ENCODE measurements at regions not wholly inside any gene's neighbourhood (a gene's known extent, or its start where the extent isn't known, plus 50 kb on each side); places are given as distances from the start of the nearest gene placed in this dataset.

DNA sequence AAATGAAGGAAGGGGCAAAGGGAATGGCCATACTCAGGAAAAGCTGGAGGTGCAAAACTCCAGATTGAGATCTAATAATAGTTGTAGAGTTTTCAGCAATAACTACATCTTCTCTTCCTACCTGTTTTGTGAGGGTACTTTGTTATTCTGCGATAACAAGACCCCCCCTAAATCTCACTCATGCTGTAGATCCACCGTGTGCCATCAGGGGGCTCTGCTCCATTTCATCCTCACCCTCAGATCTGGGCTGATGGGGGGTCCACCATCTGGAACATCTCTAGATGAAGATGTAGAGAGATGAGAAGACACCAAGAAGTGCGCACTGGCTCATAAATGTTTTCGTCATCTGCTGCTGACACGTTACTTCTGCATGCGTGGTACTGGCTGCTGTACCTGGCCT, 135.9 kb upstream of the KIRREL3 start:
- no peak for DNase-seq (ENCODE audit: low spot score)

DNA sequence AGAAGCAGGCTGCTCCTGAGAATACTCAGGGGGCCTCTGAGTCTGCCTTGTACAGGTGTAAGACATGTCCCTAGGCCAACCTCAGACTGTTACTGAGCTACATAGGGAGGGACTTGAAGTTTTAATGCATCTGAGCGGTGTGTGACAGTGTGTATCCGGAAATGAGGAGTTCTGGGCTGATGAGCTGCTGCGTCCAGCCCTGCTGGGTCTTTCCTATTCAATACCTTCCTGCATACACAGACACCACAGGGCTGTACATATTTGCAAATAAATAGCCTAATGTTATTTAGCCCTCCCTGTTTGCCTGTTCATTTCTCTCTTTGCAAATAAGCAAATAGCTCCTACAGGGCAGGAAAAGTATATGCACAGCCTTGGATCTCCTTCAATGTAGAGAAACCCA, 134.7 kb upstream of the KIRREL3 start:
- DNase-seq (ENCODE audit: low spot score), result no peak

DNA sequence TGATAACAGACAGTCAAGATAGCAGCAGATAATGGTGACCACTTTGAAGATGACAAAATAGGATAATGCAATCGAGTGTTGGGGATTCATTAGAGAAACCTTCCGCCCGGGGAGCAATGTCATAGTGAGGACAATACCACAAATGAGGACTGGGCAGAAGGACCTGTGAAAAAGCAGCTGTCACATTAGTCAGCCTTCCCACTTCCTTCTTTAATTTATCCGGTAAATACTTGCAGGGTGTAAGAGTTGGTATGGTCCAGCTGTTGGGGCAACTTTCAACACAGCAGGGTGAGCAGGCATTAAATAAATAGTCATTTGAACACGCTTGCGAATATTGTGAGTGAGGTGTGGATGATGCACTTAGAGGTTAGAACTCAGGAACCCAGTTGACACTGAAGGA, 132.5 kb upstream of the KIRREL3 start:
- DNase-seq (ENCODE audit: low spot score), result no peak

DNA sequence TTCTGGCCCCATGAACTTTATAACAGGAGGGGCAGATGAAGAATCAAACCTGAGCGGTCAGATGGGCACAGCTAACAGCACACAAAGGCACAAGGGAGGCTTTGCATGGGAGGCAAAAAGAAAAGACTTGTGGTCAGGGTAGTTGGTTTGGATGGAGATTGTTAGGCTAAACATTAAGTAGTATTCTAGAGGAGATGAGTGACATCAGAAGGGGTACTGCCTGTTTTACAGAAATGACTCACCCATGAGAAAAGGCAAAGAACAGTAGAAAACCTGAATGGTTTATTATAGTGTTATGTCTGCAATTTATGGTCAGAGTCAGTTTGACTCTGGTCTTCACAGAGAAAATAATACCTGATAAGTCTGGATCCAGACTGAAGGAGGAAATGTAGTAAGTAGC, 129.8 kb upstream of the KIRREL3 start:
- no peak for DNase-seq (ENCODE audit: low spot score)

DNA sequence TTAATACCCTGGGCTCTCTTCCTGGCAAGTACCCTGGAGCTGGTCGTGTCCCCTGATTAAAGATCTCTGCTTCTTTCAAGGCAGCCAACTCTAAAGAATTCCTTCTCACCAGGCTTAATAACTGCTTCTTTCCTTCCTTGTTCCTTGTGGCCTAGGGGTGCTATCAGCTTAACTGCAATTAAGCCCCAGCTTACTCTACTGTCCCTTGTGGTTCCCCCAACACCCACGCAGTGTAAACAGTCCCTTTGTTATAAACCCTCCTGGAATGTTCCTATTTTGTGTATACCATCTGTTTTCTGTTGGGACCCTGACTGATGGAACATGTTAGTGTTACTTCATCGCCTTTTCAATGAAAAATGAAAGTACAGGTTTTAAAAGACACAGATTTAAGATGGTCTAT, 126.4 kb upstream of the KIRREL3 start:
- DNase-seq (ENCODE audit: low spot score), result no peak

DNA sequence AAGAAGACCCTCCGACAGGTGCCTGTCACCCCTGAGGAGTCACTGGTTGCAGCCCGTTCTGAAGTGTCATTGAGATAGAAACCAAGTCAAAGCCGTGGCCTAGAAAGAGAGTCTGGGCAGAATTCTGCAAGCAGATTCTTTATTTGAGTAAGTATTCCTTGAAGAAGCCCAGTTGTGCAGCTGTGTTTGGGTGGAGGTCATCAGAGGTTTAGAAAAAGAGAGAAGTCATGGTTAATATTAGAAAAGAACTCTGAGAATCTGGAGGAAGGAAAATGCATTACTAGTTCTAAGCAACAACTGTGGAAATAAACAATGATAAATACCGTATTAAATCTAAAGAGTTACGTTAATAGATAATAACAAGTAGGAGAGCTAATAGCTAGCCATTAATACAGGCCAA, 118.8 kb upstream of the KIRREL3 start:
- no peak for DNase-seq (ENCODE audit: low spot score)

DNA sequence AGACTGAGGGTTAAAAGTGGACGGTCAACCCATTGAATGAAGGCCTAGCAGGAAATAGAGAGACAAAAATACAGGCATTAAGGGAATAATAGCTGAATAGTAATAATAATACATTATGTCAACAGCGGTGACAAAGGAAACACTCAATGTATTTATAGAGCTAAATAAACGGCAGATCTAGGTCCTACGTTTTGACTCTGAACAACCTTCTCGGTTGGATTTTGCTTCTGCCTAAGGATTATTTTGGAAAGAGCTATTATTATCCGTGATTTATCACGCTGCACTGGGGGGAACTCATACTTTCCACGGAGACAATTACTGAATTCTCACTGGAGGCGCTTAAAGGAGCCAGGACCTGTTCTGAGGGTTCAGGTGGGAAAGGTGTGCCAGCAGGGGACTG, 118.2 kb upstream of the KIRREL3 start:
- no peak for DNase-seq (ENCODE audit: low spot score)

DNA sequence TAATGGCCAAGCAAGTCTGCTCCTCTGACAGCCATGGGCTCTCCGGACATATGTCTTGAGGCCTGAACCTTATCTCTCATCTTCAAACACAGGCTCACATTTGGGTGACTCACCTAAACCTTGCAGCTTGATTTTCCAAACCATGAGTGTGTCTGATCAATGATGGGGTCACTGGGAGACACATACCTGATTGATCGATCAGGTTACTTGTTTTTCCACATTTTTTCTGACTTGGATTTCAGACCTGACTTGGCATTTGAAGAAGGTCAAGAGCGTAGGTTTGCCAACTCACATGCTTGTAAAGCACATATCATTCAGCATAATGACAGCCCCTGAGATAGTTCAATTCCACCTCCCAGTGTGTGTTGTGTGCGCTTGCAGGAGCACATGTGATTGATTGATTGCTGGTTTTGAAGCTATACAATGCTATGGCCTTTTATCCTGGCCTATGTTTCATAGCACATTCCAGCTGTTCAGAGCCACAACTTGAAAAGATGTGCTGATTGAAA, 116.7 kb upstream of the KIRREL3 start:
- no peak for DNase-seq (ENCODE audit: low spot score)

DNA sequence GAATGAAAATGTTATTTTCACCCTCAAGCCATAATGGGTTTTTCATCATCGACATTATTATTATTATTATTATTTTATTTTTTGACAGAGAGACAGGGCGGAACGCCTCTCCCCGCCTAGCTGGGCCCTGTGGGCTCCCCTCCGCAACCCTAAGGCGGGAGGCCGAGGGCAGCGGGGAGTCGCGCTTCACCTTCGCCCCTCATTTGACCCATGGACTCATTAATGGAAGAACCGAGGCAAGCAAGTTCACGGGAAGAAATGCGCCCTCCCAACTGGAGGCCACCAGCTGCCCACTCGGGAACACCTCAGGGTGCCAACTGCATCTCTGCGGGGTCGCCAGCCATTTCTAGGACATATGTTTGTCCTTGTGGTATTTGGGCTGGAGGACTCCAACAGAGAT, 115.3 kb upstream of the KIRREL3 start:
- DNase-seq (ENCODE audit: low spot score), result no peak

DNA sequence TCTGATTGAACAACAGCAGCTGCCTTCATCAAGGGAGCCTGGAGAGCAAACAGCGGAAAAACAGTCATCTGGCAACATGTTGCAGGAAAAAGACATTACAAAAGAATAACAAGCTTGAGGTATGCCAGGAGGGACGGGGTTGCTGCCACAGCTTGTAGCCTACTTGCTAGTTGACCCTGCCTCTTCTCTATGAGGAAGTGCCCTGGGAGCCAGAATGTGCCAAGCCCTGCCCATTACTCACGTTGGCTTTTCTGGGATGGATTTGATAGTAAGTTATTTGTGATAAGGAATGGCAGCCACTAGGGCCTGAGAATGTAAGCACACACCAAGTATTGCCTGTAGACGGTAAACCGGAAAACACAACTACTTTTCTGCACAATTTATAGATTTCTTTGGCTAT, 113.5 kb upstream of the KIRREL3 start:
- no peak for DNase-seq (ENCODE audit: low spot score)

DNA sequence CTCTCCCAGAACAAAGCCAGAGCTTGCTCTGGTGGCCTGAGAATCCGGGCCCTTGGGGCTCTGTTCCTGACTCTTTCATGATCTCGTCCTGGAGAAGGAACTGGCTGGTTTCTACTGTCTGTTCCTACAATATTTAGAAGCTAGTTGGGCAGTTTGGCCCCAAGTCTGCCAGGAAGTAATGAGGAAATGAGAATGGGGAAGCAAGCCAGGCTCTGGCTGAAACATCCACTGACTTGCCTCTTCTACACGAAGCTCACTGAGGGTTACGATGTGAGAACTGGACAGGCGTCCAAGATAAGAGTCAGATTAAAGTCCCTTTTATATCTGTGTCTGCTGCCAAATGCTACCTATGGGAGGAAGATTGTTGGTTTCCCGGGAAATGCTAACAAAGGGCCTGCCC, 110.0 kb upstream of the KIRREL3 start:
- no peak for DNase-seq (ENCODE audit: low spot score)

DNA sequence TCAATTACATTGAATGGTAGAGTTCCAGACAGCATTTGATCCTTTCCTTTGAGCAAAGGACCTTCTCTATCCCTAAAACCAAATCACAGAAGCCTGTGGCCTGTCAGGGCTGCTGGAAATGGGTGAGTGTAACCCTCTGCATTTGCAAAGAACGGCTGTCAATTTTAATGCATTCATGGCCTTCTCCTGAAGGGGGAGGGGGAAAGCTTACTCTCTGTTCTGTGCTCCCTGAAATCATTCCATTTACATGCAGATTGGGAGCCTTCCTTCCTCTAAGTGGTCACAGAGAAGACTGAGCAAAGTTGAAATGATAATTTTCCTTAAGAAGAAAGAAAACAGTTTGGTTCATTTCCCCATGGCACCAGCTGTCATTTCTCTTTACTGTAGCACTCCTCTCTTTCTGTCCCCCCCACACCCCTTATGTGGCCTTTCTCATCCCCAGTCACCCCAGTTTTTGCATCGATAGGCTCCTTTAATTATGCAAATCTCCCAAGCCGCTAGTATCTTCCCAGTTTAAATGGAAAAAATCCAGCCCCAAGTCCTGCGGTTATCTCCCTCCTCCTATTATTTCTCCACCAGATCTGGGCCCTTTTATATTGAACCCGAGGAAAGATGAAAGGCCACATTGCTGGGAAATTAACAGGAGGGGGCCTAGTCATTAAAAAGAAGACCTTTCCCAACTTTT, 109.4 kb upstream of the KIRREL3 start:
- DNase-seq (ENCODE audit: low spot score), result no peak

DNA sequence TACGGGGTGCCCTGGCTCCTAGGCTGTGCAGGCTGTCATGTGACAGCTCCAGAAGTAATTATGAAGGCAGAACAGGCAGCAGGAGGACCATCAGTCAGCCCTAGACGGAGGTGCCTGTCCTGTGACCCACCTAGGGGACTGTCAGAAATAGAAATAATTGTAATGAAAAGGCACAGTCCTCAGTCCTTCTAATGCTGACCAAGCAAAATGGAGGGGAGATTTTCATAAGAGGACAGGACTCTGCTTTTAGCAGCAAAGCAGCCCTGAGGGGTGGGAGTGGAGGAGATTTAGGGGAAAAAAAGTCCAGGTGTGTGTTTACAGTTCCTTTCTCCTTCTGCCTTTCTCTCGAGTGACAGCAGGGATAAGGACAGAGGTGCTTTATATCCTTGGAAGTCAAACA, 108.3 kb upstream of the KIRREL3 start:
- no peak for DNase-seq (ENCODE audit: low spot score)

DNA sequence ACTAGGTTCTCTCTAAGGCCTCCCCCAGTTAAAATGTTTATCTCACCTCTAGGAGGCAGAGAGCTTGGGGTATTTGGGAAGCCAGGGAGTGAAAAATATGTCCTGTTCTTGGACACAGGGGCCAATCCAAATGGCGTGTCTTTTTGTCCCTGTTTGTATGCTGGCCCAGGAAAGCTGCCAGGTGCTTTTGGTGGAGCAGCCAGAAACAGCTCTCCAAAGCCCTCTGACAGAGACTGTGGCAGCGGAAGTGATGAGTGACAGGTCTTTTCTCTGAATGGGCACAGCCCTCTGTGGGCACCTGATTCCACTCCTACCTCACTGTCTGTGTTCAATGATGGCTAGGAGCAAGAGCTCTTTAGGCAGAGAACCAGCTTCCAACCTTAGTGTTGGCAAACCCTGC, 106.4 kb upstream of the KIRREL3 start:
- DNase-seq (ENCODE audit: low spot score), result no peak

DNA sequence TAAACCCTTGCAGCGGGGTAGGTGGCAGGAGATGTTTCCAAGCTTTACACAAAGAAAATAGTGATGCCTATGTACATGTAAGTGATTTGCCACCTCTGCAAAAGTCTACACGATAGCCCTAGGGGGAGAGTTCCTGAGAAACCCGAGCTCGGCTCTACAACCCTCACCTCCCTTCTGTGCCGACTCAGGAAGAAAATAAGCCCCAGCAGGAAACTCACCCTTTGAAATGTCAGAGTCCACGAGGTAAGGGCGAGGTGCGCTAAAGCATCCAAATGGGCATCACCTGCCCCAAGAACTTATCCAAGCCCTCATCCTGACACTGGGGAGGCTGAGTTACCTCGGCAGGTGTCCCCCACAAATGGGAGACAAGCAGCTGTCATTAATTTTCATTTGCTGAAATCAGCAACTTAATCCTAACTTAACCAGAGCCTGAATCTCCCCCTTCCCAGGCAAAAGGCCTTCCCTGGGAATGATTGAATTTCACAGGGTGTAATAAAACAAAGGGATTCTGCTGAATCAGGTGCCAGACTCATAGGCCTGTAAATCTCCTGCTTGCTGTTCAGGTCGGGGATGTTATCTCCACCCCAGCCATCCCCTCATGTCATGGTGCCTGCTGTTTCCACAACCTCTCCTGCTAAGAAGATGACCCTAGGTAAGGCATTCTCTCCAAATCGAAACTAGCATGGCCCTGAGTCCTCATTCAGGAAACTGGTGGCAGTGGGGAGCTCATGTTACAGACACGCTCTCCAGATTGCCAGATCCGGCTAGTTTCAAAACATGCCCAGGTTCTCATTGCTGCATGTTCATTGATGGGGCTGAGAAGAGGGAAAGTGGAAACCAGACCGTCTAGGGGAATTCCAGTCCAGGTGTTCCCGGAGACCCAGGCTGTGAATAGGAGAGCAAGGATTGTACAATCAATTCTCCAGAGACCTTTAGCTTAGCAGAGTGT, 105.3 kb upstream of the KIRREL3 start:
- no peak for DNase-seq (ENCODE audit: low spot score)

DNA sequence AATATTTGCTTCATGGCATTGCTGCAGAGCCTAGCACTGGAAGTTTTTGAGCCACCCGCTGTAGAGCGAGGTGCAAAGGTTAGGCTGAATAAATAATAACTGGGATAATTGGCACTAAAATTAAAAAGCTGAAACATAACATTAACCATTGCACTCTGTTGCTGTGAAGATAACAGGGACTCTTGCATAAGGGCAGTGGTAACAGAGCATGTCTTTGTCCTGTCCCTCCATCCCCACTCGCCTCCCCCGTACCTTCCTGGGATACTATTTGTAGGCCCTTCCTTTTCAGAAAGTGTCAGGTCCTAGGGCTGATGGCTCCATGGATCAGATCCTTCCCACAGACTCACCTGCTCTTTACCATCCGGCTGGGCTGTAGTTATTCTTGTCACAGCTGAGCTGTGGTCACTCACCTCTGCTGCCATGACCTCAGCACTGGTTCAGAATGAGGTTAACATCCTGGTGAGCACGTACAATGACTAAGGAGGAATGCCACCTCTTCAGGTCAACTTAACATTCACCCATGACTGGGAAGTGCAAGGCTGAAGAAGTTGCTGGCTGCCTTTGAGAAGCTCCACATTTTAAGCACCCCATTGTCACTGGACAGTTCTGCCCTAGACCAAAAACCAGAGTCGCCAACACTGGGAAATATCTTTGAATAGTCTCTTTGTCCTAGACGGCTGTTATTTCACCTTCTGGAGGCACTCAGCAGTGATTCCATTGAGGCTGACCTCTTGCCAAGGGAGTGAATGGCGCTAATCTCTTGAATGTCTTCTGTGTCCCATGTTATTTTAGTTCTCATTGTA, 103.2 kb upstream of the KIRREL3 start:
- no peak for DNase-seq (ENCODE audit: low spot score)

DNA sequence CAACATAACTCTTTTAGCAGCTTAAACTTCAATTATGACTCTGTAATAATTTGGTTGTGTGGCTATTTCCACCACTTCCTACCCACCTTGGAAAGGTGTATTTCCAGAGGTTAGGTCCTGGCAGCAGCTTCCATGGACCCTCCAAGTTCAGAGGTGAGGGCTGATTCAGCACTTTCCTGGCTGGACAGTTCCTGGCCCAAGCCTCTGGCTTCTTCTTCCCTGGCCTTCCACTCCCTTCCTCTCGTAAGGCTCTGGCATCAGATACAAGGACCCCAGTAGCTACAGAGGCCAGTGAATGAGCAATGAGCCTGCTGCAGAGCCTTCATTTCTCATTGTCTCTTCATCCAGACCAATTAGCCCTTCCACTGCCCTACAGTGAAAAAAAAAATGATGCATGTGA, 98.1 kb upstream of the KIRREL3 start:
- no peak for DNase-seq (ENCODE audit: low spot score)

DNA sequence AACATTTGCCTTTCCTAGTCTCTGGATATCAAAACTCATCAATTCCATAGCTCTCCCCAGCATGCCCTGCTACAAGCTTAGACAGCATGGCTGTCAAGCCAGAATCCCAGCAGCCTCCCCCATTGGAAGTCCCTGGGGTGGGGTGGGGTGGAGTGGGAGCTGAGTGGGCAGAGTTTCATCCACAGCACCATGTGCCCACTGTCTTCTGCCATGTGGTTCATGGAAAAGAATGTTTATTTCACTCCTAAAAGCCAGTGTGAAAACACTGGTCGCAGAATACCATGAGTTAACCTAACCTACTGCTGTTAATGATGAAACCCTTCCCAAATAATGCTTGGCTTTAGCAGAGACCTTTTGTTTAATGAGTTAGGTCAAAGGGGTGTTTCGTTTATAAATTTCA, 80.2 kb upstream of the KIRREL3 start:
- DNase-seq (ENCODE audit: low spot score), result no peak

DNA sequence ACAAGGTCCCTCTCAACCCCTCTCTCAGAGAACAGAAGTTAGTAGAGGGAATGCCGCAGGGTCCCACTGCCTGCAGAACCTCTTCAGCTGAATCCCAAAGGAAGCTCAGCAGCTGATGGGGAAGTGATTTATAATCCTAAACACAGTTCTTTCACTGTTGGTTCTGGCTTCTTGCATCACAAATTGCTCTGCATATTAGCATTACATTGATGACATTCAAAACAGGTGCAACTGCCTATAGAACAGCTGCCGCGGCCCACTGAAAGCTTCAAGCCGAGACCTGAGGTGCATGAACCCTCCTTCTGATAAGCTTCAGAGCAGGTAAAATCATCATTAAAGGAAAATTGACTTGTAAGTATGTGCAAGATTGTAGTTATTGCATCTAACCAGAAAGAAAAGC, 75.2 kb upstream of the KIRREL3 start:
- DNase-seq (ENCODE audit: low spot score), result no peak

DNA sequence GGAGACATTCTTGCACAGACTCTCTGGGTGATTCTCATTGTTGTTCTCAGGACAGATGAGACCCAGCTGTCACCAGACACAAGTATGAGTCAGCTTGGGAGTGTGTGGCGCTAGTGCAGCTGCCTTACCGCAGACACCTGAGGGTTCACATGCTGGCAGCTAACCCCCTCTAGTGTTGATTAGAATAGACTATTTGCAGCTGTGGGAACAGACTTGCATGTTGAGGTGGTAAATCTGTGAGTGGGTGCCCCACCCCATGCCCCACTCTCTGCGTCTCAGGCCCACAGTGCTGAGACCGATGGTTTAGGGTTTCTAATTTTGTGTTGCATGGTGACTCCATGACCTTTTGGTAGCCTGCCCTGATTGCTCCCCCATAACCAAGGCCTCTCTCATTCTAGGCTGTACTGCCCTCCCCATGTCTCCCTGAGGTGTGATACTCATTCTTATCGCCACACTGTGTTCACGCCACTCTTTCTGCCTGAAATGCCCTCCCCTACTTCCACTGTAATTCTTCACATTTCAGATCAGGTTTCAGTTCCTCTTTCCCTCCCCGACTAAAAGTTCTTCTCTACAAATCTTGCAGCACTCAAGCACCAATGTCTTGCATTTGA, 73.7 kb upstream of the KIRREL3 start:
- peak; percentile 14 for DNase-seq (ENCODE audit: low spot score)

DNA sequence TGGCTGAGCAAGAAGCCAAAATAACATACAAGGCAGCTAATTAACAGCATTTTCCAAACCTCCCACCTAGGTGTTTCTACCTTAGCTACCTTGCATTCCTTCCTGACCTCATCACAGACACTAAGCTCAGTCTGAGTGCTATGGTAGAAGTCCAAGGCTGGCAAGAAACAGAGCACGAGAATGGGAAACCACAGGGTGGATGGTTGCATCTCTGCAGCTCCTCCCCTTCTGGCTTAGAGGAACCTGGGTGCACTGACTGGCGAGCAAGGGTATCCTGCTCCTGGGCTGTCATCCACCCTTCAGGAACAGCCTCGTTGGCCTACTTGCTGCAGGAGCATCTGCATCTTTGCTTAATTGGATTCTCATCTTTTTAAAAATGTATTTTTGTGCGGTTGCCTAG, 73.1 kb upstream of the KIRREL3 start:
- no peak for DNase-seq (ENCODE audit: low spot score)

DNA sequence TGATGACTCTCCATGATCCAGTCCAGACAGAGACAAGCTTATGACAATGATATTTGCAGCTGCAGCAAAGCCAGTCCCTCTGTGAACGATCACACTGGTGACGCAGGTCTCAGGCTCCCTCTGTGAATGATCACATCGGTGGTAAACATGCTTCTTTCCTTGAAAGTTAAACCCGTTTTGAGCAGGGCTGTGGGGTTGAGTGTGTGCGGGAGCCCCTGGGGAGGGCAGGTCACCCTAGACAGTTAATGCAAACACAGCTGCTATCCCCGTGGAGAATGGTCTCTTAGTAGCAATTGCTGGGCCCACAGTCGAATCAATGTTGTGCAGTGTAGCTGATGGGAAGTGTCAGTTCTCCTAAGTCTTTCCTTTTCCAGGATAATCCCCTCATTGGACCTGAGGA, 71.0 kb upstream of the KIRREL3 start:
- DNase-seq (ENCODE audit: low spot score), result no peak

Data from activated CD4-positive, alpha-beta T cell treated with anti-CD3 and anti-CD28 coated beads, Interleukin-2, Interleukin-4, amounts not matched to agents 100 ng/mL and 50 ng/mL, durations not matched to agents 16 hours and 8 hours (primary cell).